ENCODE measurements at regions not wholly inside any gene's neighbourhood (a gene's known extent, or its start where the extent isn't known, plus 50 kb on each side); places are given as distances from the start of the nearest gene placed in this dataset.

DNA sequence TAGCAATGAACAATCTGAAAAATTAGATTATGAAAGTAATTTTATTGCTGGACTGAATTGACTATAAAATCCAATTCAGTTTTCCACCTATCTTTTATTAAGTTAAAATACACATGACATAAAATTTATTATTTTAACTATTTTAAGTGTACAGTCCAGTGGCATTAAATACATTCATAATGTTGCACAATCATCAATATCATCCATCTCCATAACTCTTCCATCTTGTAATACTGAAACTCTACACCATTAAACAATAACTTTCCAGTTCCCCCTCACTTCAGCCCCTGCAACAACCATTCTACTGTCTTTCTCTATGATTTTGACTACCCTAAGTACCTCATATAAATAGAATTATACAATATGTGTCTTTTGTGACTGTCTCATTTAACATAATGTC lies 200.6 kb upstream of the ITGA1 start (continued):
- TF ChIP-seq, protein P1, sequence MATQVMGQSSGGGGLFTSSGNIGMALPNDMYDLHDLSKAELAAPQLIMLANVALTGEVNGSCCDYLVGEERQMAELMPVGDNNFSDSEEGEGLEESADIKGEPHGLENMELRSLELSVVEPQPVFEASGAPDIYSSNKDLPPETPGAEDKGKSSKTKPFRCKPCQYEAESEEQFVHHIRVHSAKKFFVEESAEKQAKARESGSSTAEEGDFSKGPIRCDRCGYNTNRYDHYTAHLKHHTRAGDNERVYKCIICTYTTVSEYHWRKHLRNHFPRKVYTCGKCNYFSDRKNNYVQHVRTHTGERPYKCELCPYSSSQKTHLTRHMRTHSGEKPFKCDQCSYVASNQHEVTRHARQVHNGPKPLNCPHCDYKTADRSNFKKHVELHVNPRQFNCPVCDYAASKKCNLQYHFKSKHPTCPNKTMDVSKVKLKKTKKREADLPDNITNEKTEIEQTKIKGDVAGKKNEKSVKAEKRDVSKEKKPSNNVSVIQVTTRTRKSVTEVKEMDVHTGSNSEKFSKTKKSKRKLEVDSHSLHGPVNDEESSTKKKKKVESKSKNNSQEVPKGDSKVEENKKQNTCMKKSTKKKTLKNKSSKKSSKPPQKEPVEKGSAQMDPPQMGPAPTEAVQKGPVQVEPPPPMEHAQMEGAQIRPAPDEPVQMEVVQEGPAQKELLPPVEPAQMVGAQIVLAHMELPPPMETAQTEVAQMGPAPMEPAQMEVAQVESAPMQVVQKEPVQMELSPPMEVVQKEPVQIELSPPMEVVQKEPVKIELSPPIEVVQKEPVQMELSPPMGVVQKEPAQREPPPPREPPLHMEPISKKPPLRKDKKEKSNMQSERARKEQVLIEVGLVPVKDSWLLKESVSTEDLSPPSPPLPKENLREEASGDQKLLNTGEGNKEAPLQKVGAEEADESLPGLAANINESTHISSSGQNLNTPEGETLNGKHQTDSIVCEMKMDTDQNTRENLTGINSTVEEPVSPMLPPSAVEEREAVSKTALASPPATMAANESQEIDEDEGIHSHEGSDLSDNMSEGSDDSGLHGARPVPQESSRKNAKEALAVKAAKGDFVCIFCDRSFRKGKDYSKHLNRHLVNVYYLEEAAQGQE (IDR thresholded peaks at IDR 0.05; ENCODE audit: low read depth, low read length), result no peak
- TF ChIP-seq GABPA (IDR thresholded peaks at IDR 0.05; ENCODE audit: low read depth) (no peak), ELF1 (IDR thresholded peaks at IDR 0.05) (no peak), MEF2A (IDR thresholded peaks at IDR 0.05; ENCODE audit: borderline replicate concordance, low read depth) (no peak), FOSL2 (IDR thresholded peaks at IDR 0.05; ENCODE audit: borderline replicate concordance, low read depth) (no peak), IRF3 (IDR thresholded peaks at IDR 0.05; ENCODE audit: low read depth, low read length) (no peak), JUND (IDR thresholded peaks at IDR 0.05) (no peak), EP300 (IDR thresholded peaks at IDR 0.05; ENCODE audit: borderline replicate concordance in 1 of 2, low read depth in 1 of 2, low read length in 1 of 2) (no peak), EZH2phosphoT487 (IDR thresholded peaks at IDR 0.05; ENCODE audit: borderline replicate concordance, low read depth) (no peak)
- TF ChIP-seq, protein P2, sequence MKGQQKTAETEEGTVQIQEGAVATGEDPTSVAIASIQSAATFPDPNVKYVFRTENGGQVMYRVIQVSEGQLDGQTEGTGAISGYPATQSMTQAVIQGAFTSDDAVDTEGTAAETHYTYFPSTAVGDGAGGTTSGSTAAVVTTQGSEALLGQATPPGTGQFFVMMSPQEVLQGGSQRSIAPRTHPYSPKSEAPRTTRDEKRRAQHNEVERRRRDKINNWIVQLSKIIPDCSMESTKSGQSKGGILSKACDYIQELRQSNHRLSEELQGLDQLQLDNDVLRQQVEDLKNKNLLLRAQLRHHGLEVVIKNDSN (IDR thresholded peaks at IDR 0.05; ENCODE audit: borderline replicate concordance, low read depth), result no peak

DNA sequence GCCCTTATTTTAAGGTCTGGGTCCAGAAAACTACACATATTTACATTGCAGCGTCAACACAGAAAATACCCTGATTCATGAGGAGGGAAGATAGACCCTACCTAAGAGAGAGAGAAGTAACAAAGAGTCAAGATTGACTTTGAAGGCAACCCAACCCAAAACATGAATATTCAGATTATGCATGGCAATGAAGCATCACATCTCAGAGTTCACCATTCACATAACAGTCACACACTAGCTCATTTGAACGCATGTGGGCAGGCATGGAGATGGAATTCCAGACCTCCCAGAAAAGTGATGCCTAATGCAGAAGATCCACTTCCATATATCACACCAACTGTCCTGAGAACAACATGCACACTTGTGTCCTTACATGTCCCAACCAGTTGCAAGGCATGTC lies 190.1 kb upstream of the ITGA1 start:
- no peak for DNase-seq
- 46% methylated on average over 2 of the region's 2 CpGs for WGBS (ENCODE audit: low lambda C conversion rate)
- Histone ChIP-seq H3K9ac (no peak overlapping the region), H3K4me1 (ENCODE audit: control insufficient read depth in 1 of 2, insufficient read depth in 2 of 2, low read depth in 1 of 2, low read length in 1 of 2) (peaks cover 0 to 8% of the 10 kb centered on the region in 2 experiments; a peak in 2 of 4 replicates), H3K4me3 (ENCODE audit: low read depth in 2 of 2, low read length in 1 of 2) (no peak overlapping the region), H2AFZ (ENCODE audit: low read depth) (no peak overlapping the region), H3K79me2 (ENCODE audit: insufficient read depth) (no peaks in the 10 kb centered on the region), H3K9me2 (no peaks in the 10 kb centered on the region), H3K27ac (ENCODE audit: low read depth in 2 of 2, low read length in 1 of 2) (peak overlapping the region in 1 of 2 experiments; percentile 76; a peak in 2 of 4 replicates), H3F3A (replicated peaks; ENCODE audit: insufficient read depth) (no peaks in the 10 kb centered on the region), H3K4me2 (no peak overlapping the region), H3K9me3 (no peaks in the 10 kb centered on the region), H3K27me3 (ENCODE audit: insufficient read depth) (no peaks in the 10 kb centered on the region), H3K36me3 (replicated peaks in 1 of 2; ENCODE audit: control insufficient read depth in 1 of 2, insufficient read depth in 2 of 2, low read length in 1 of 2) (no peaks in the 10 kb centered on the region), H4K20me1 (ENCODE audit: insufficient read depth) (no peaks in the 10 kb centered on the region)
- ChIA-PET CTCF (no interaction called here), POLR2A (no interaction called here)
- TF ChIP-seq FOSL2 (IDR thresholded peaks at IDR 0.05; ENCODE audit: borderline replicate concordance, low read depth) (no peak), IRF3 (IDR thresholded peaks at IDR 0.05; ENCODE audit: low read depth, low read length) (no peak), MXI1 (IDR thresholded peaks at IDR 0.05; ENCODE audit: low read depth, low read length) (no peak), RAD21 (IDR thresholded peaks at IDR 0.05; ENCODE audit: low read length) (no peak), ELF1 (IDR thresholded peaks at IDR 0.05) (no peak), TCF12 (IDR thresholded peaks at IDR 0.05) (no peak), RXRA (IDR thresholded peaks at IDR 0.05; ENCODE audit: borderline replicate concordance, low read depth) (no peak), YY1 (IDR thresholded peaks at IDR 0.05; ENCODE audit: low read depth) (no peak), RFX5 (IDR thresholded peaks at IDR 0.05; ENCODE audit: low read length) (no peak), TEAD4 (IDR thresholded peaks at IDR 0.05; ENCODE audit: borderline replicate concordance, insufficient read depth) (no peak), SMC3 (IDR thresholded peaks at IDR 0.05; ENCODE audit: low read depth, low read length) (no peak), FOXJ3 (CRISPR knock-in tag; IDR thresholded peaks at IDR 0.05) (no peak), GATA2 (CRISPR knock-in tag; IDR thresholded peaks at IDR 0.05) (no peak)
- TF ChIP-seq, protein P3, sequence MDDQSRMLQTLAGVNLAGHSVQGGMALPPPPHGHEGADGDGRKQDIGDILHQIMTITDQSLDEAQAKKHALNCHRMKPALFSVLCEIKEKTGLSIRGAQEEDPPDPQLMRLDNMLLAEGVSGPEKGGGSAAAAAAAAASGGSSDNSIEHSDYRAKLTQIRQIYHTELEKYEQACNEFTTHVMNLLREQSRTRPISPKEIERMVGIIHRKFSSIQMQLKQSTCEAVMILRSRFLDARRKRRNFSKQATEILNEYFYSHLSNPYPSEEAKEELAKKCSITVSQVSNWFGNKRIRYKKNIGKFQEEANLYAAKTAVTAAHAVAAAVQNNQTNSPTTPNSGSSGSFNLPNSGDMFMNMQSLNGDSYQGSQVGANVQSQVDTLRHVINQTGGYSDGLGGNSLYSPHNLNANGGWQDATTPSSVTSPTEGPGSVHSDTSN (IDR thresholded peaks at IDR 0.05), result no peak
- TF ChIP-seq, protein P1 (IDR thresholded peaks at IDR 0.05; ENCODE audit: low read depth, low read length), result no peak
